IMR-90 (cell line): ENCODE measurements at regions not wholly inside any gene's neighbourhood (a gene's known extent, or its start where the extent isn't known, plus 50 kb on each side); places are given as distances from the start of the nearest gene placed in this dataset.

ENCODE experiments used
- ATAC-seq: fragments of 200-7000 bp; cut with Tn5 transposase; 2 replicates; pipeline ENCODE4 v1.9.1; 2020; ENCODE audit warnings: low read depth, mild to moderate bottlenecking, moderate library complexity
- BruUV-seq: library from RNA; stranded (reverse); fragments of 400-500 nt; replicated peaks from 2 replicates; lab custom pipeline; 2021; lab: Mats Ljungman, UMichigan
- CTCF ChIA-PET: fragments of 300-600 bp; formaldehyde crosslinking; extraction: SDS; loops from one replicate; lab custom pipeline; 2021; ENCODE audit warnings: antibody characterized with exemption; lab: Yijun Ruan, JAX
- POLR2A ChIA-PET: fragments of 300-600 bp; sonication (Branson Sonifier 250); formaldehyde crosslinking; loops from one replicate; lab custom pipeline; 2022; ENCODE audit warnings: antibody characterized with exemption; ENCODE audit not compliant: unreplicated experiment; lab: Charles Lee
- DNase-seq: peaks from one replicate; pipeline ENCODE4 v3.0.0; 2013
- H2AFZ ChIP-seq: replicated peaks from 2 replicates; pipeline ENCODE3; 2013; ENCODE audit warnings: low read length, mild to moderate bottlenecking; ENCODE audit not compliant: poor library complexity
- H2AK5ac ChIP-seq: 2 replicates; pipeline ENCODE4 v1.6.1; 2013; ENCODE audit warnings: low read depth, low read length, inconsistent platforms
- H2AK9ac ChIP-seq: replicated peaks from 2 replicates; pipeline ENCODE3; 2013; ENCODE audit warnings: mild to moderate bottlenecking, low read depth, low read length, moderate library complexity; ENCODE audit not compliant: poor library complexity
- H2BK120ac ChIP-seq: 2 replicates; pipeline ENCODE4 v1.6.1; 2013; ENCODE audit warnings: low read depth, low read length, inconsistent platforms
- H2BK15ac ChIP-seq: 3 replicates; pipeline ENCODE4 v1.6.1; 2013; ENCODE audit warnings: low read depth, low read length, inconsistent platforms
- H2BK20ac ChIP-seq: 2 replicates; pipeline ENCODE4 v1.6.1; 2013; ENCODE audit warnings: low read depth, mild to moderate bottlenecking, inconsistent platforms, low read length, moderate library complexity
- H2BK5ac ChIP-seq: 2 replicates; pipeline ENCODE4 v1.6.1; 2013; ENCODE audit warnings: mild to moderate bottlenecking, low read depth, low read length, inconsistent platforms; ENCODE audit not compliant: poor library complexity, severe bottlenecking
- H3K14ac ChIP-seq: replicated peaks from 2 replicates; pipeline ENCODE4 v1.6.1; 2013; ENCODE audit warnings: low read depth, low read length, inconsistent platforms
- H3K18ac ChIP-seq: 2 replicates; pipeline ENCODE4 v1.6.1; 2013; ENCODE audit warnings: low read depth, low read length, control low read depth
- H3K23ac ChIP-seq: 2 replicates; pipeline ENCODE4 v1.6.1; 2013; ENCODE audit warnings: low read depth, low read length, inconsistent platforms
- H3K27ac ChIP-seq: 2 replicates; pipeline ENCODE4 v1.5.1; 2013; ENCODE audit warnings: mild to moderate bottlenecking, control low read depth, low read length; ENCODE audit not compliant: insufficient read depth
- H3K27me3 ChIP-seq: 2 replicates; pipeline ENCODE4 v1.6.1; 2013; ENCODE audit warnings: low read length; ENCODE audit not compliant: control insufficient read depth, insufficient read depth
- H3K36me3 ChIP-seq: 2 replicates; pipeline ENCODE4 v1.6.1; 2013; ENCODE audit warnings: low read length, mixed read lengths; ENCODE audit not compliant: control insufficient read depth, insufficient read depth
- H3K4ac ChIP-seq: 2 replicates; pipeline ENCODE4 v1.6.1; 2013; ENCODE audit warnings: low read depth, low read length, inconsistent platforms
- H3K4me1 ChIP-seq: 2 replicates; pipeline ENCODE4 v1.6.1; 2013; ENCODE audit warnings: low read length, mixed read lengths; ENCODE audit not compliant: control insufficient read depth, insufficient read depth
- H3K4me2 ChIP-seq: 2 replicates; pipeline ENCODE4 v1.6.1; 2013; ENCODE audit warnings: low read depth, mild to moderate bottlenecking, control low read depth, low read length, moderate library complexity
- H3K4me3 ChIP-seq: 2 replicates; pipeline ENCODE4 v1.5.1; 2013; ENCODE audit warnings: low read depth, mild to moderate bottlenecking, control low read depth, low read length, moderate library complexity; ENCODE audit not compliant: insufficient read depth
- H3K56ac ChIP-seq: 2 replicates; pipeline ENCODE4 v1.6.1; 2013; ENCODE audit warnings: low read length, inconsistent platforms; ENCODE audit not compliant: insufficient read depth; ENCODE audit errors: extremely low read depth
- H3K79me1 ChIP-seq, 2 experiments: 2 replicates each; pipeline ENCODE4 v1.6.1; 2013; ENCODE audit warnings: low read length in 2 of 2, inconsistent platforms in 1 of 2, low read depth in 1 of 2
- H3K9ac ChIP-seq: 2 replicates; pipeline ENCODE4 v1.6.1; 2013; ENCODE audit warnings: low read depth, low read length, control low read depth
- H3K9me1 ChIP-seq: 2 replicates; pipeline ENCODE4 v1.6.1; 2013; ENCODE audit warnings: low read length, inconsistent platforms; ENCODE audit not compliant: insufficient read depth
- H3K9me3 ChIP-seq: 2 replicates; pipeline ENCODE4 v1.6.1; 2013; ENCODE audit warnings: low read length; ENCODE audit not compliant: control insufficient read depth, insufficient read depth
- H4K20me1 ChIP-seq: 2 replicates; pipeline ENCODE4 v1.6.1; 2013; ENCODE audit warnings: low read length, inconsistent platforms; ENCODE audit not compliant: insufficient read depth
- H4K5ac ChIP-seq: 2 replicates; pipeline ENCODE4 v1.6.1; 2013; ENCODE audit warnings: mild to moderate bottlenecking, low read depth, low read length, control low read depth
- H4K8ac ChIP-seq, 2 experiments: 2 replicates each; pipeline ENCODE4 v1.6.1; 2013; ENCODE audit warnings: low read depth in 2 of 2, low read length in 2 of 2, control low read depth in 1 of 2, inconsistent platforms in 1 of 2
- H4K91ac ChIP-seq: 2 replicates; pipeline ENCODE4 v1.6.1; 2013; ENCODE audit warnings: low read depth, low read length, inconsistent platforms; ENCODE audit not compliant: insufficient read depth
- RAD21 ChIP-seq: IDR thresholded peaks from 2 replicates; pipeline ENCODE4 v1.6.1; 2012; ENCODE audit warnings: low read length, improper control_type of control experiment
- WGBS, 2 experiments: methylation state at CpG; one replicate each; pipeline versions ENCODE4 v1.1.5 to v1.1.7; 2013; ENCODE audit warnings: missing lambda C conversion rate in 2 of 2; ENCODE audit not compliant: insufficient read length in 1 of 2; ENCODE audit errors: extremely low coverage in 2 of 2; 5-methylcytosine and 5-hydroxymethylcytosine counted together
- dilution Hi-C: fragments of 300-500 bp; cut with HindIII; formaldehyde crosslinking; loops from one replicate; pipeline ENCODE4 v1.14.3; 2018; ENCODE audit warnings: low sequenced_read_pairs; ENCODE audit not compliant: unreplicated experiment
- in situ Hi-C: fragments of 300-500 bp; cut with MboI; formaldehyde crosslinking; loops from 3 replicates; pipeline ENCODE4 v1.14.3; 2019; ENCODE audit warnings: low sequenced_read_pairs, inconsistent platforms, mixed read lengths
- intact Hi-C: fragments of 100-400 bp; cut with micrococcal nuclease; formaldehyde crosslinking; loops from 2 replicates; pipeline ENCODE4 v1.10.0; 2022

DNA sequence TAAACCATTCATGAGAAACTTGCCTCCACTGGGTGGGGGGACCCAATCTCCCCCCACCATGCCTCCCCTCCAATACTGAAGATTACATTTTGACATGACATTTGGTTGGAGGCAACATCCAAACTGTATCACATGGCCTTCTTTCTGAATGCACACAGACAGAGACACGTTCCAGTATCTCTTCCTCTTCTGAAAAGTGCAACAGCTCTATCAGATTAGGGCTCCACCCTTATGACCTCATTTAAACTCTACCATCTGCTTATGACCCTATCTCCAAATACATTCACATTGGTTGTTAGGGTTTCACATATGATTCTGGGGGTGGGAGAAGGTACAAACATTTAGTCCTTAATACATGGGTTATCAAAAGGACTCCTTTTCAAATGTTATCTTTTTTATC is 481.8 kb upstream of the NFIA start:
- TF ChIP-seq RAD21 = no peak
- no peak overlapping the region for H2AFZ ChIP-seq
- no peak overlapping the region for H2AK5ac ChIP-seq
- no peak overlapping the region for H3K4me3 ChIP-seq
- no peak overlapping the region for H2BK5ac ChIP-seq
- no peak overlapping the region for H3K14ac ChIP-seq
- H2BK20ac ChIP-seq = no peak overlapping the region
- H4K5ac ChIP-seq = no peak overlapping the region
- dilution Hi-C loops = no loop called here
- H3K23ac ChIP-seq = no peak overlapping the region
- no peak overlapping the region for H4K8ac ChIP-seq
- H4K91ac ChIP-seq = no peak overlapping the region
- in situ Hi-C loops = no loop called here
- no CpG with 5 or more reads among the region's 1 CpG for WGBS, 2 experiments
- CTCF ChIA-PET = no interaction called here
- H3K27ac ChIP-seq = no peak overlapping the region
- POLR2A ChIA-PET = no interaction called here
- H2AK9ac ChIP-seq = no peak overlapping the region
- no peak overlapping the region for H3K18ac ChIP-seq
- ATAC-seq (no peak), DNase-seq (no peak)
- no peaks in the 10 kb centered on the region for H3K4me1 ChIP-seq
- no peaks in the 10 kb centered on the region for H3K36me3 ChIP-seq
- no peak overlapping the region for H3K9ac ChIP-seq
- H3K27me3 ChIP-seq = no peaks in the 10 kb centered on the region
- H3K4ac ChIP-seq = no peak overlapping the region
- no peak overlapping the region for H3K56ac ChIP-seq
- BruUV-seq = no TSS peak
- no peak overlapping the region for H2BK15ac ChIP-seq
- intact Hi-C loops = no loop called here
- H2BK120ac ChIP-seq = no peak overlapping the region
- no peaks in the 10 kb centered on the region for H4K20me1 ChIP-seq
- H3K9me3 ChIP-seq = peaks cover 2% of the 10 kb centered on the region; the same call in 1 of the 2 replicates
- no peaks in the 10 kb centered on the region for H3K9me1 ChIP-seq
- no peak overlapping the region for H3K4me2 ChIP-seq
- H3K79me1 ChIP-seq = no peaks in the 10 kb centered on the region
